HG02571 (cell line): ENCODE measurements at regions not wholly inside any gene's neighbourhood (a gene's known extent, or its start where the extent isn't known, plus 50 kb on each side); places are given as distances from the start of the nearest gene placed in this dataset.
"Not testable (repeated sequence)": the region's sequence is repeated elsewhere in the genome, so short reads cannot be mapped to it uniquely, and the experiment has no call there.

ENCODE experiments used
- ATAC-seq: cut with Tn5 transposase; IDR thresholded peaks from one replicate; pipeline ENCODE4 v1.9.1; 2021; ENCODE audit warnings: mild to moderate bottlenecking, moderate library complexity; ENCODE audit not compliant: unreplicated experiment

GRCh38 chr5:67659288-67659687, 462.7 kb upstream of the CD180 start:
- no peak for ATAC-seq

GRCh38 chr5:67657055-67657454, 460.5 kb upstream of the CD180 start:
- no peak for ATAC-seq

- no peak for ATAC-seq
Measured at GRCh38 chr5:67652201-67652600, 455.6 kb upstream of the CD180 start.

GRCh38 chr5:67651180-67651579, 454.6 kb upstream of the CD180 start:
- no peak for ATAC-seq

GRCh38 chr5:67648201-67648671, 451.6 kb upstream of the CD180 start:
- no peak for ATAC-seq

- no peak for ATAC-seq
Measured at GRCh38 chr5:67647772-67648171, 451.2 kb upstream of the CD180 start.

- no peak for ATAC-seq
Measured at GRCh38 chr5:67644221-67644920, 447.8 kb upstream of the CD180 start.

- no peak for ATAC-seq
Measured at GRCh38 chr5:67643536-67643935, 446.9 kb upstream of the CD180 start.

GRCh38 chr5:67639976-67640375, 443.4 kb upstream of the CD180 start:
- ATAC-seq = no peak

- ATAC-seq = no peak
Measured at GRCh38 chr5:67639313-67639712, 442.7 kb upstream of the CD180 start.

GRCh38 chr5:67636850-67637524, 440.4 kb upstream of the CD180 start:
- ATAC-seq = no peak

- no peak for ATAC-seq
Measured at GRCh38 chr5:67636091-67636490, 439.5 kb upstream of the CD180 start.

- not testable (repeated sequence) for ATAC-seq
Measured at GRCh38 chr5:67627079-67627478, 430.5 kb upstream of the CD180 start.

- ATAC-seq = no peak
Measured at GRCh38 chr5:67623078-67623477, 426.5 kb upstream of the CD180 start.

- no peak for ATAC-seq
Measured at GRCh38 chr5:67620424-67621397, 424.1 kb upstream of the CD180 start.

GRCh38 chr5:67619636-67620035, 423.0 kb upstream of the CD180 start:
- no peak for ATAC-seq

- ATAC-seq = no peak
Measured at GRCh38 chr5:67619235-67619634, 422.6 kb upstream of the CD180 start.

- ATAC-seq = no peak
Measured at GRCh38 chr5:67617051-67617450, 420.5 kb upstream of the CD180 start.

GRCh38 chr5:67612961-67613360, 416.4 kb upstream of the CD180 start:
- no peak for ATAC-seq

GRCh38 chr5:67610186-67610912, 413.8 kb upstream of the CD180 start:
- no peak for ATAC-seq

GRCh38 chr5:67607958-67608357, 411.4 kb upstream of the CD180 start:
- ATAC-seq = no peak
